ENCODE measurements at regions not wholly inside any gene's neighbourhood (a gene's known extent, or its start where the extent isn't known, plus 50 kb on each side); places are given as distances from the start of the nearest gene placed in this dataset.

DNA sequence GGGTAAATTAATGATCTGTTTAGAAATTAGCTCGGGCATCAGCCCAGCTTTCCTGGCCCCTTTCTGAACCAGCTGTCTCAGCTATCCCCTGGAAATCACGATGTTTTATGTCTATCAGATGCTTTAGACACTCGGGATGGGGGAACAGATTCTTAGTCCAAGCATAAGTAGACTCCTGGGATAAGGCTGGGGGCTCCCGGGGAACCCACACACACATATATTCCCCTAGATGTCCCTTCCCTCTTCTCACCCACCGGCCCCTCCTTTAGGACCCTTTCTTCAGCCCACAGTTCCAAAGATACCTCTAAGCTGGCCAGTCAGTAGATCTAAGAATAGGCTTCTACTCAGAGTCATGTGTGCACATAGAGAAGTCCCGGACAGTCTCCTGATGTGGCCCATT lies 151.5 kb upstream of the COPS8 start:
- intact Hi-C loops (cut with micrococcal nuclease) (no loop called here), in situ Hi-C loops (cut with MboI) (no loop called here)
- Histone ChIP-seq H4K20me1 (replicated peaks; ENCODE audit: control insufficient read depth, insufficient read depth, low read length) (no peaks in the 10 kb centered on the region), H3K9me3 (replicated peaks; ENCODE audit: control insufficient read depth, insufficient read depth, low read depth, low read length) (no peaks in the 10 kb centered on the region), H2AFZ (ENCODE audit: low read depth, low read length) (no peak overlapping the region), H3K79me2 (ENCODE audit: control insufficient read depth, insufficient read depth, low read length) (no peaks in the 10 kb centered on the region), H3K9ac (ENCODE audit: insufficient read depth in 1 of 2, low read depth in 2 of 2, low read length in 2 of 2) (no peak overlapping the region), H3K4me3 (no peak overlapping the region), H3K4me2 (ENCODE audit: insufficient read depth, low read length) (no peak overlapping the region), H3K27ac (ENCODE audit: extremely low read depth, low read depth, low read length) (no peak overlapping the region), H3K4me1 (replicated peaks in 1 of 2; ENCODE audit: control insufficient read depth in 2 of 2, insufficient read depth in 2 of 2, low read length in 2 of 2) (no peaks in the 10 kb centered on the region), H3K9me1 (ENCODE audit: control insufficient read depth, insufficient read depth, low read length) (no peaks in the 10 kb centered on the region), H3K36me3 (ENCODE audit: control insufficient read depth, insufficient read depth, low read length) (no peaks in the 10 kb centered on the region), H3K27me3 (ENCODE audit: control insufficient read depth in 2 of 2, insufficient read depth in 2 of 2, low read length in 2 of 2) (no peaks in the 10 kb centered on the region)
- FAIRE-seq: no peak
- no peak for ATAC-seq
- POLR2A ChIA-PET: no interaction called here
- DNase-seq (ENCODE audit: extremely low read depth in 1 of 4, low spot score in 3 of 4): no peak
- 4% methylated on average over 3 of the region's 6 CpGs for WGBS (ENCODE audit: insufficient coverage, low coverage, missing lambda C conversion rate)
- CTCF ChIA-PET (ENCODE audit: low intra/inter-chr PET ratio): no interaction called here
- no TSS peak for BruUV-seq (replicated peaks)
- no peak for TF ChIP-seq CHCHD3 (CRISPR knock-in tag; IDR thresholded peaks at IDR 0.05)
- TF ChIP-seq TRIM28 (IDR thresholded peaks at IDR 0.05): no peak
- TF ChIP-seq, protein P1, sequence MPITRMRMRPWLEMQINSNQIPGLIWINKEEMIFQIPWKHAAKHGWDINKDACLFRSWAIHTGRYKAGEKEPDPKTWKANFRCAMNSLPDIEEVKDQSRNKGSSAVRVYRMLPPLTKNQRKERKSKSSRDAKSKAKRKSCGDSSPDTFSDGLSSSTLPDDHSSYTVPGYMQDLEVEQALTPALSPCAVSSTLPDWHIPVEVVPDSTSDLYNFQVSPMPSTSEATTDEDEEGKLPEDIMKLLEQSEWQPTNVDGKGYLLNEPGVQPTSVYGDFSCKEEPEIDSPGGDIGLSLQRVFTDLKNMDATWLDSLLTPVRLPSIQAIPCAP (CRISPR knock-in tag; IDR thresholded peaks at IDR 0.05; ENCODE audit: borderline replicate concordance): no peak

DNA sequence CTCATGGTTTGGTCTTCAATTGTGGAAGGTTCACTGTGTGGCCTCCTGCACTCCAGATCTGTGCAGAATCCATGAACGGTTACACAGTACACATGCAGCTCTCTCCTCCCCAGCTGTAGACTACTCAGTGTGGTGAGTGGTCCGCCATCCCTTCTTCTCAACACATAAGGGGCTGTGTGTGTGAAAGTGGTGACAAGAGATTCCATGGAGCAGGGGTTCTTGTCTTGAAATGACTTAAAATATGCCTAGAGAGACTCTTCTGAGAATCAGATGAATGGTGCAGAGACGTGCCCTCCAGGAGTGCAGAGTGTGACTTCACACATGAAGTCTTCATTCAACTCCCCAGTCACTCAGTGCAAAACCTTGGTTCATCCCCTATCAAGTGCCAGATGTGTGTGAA lies 151.0 kb upstream of the COPS8 start:
- FAIRE-seq (no peak), DNase-seq (ENCODE audit: extremely low read depth in 1 of 4, low spot score in 3 of 4) (no peak), ATAC-seq (no peak)
- ChIA-PET CTCF (ENCODE audit: low intra/inter-chr PET ratio) (no interaction called here), POLR2A (interaction anchor here (0.7 kb wide), 1 partner anchor 181 kb away, joined by 3 read pairs; no protein-coding TSS in a partner anchor)
- no peak overlapping the region for H2AFZ ChIP-seq (ENCODE audit: low read depth, low read length)
- no peak overlapping the region for H3K4me2 ChIP-seq (ENCODE audit: insufficient read depth, low read length)
- no peaks in the 10 kb centered on the region for H4K20me1 ChIP-seq (replicated peaks; ENCODE audit: control insufficient read depth, insufficient read depth, low read length)
- no peaks in the 10 kb centered on the region for H3K9me1 ChIP-seq (ENCODE audit: control insufficient read depth, insufficient read depth, low read length)
- no peak overlapping the region for H3K27ac ChIP-seq (ENCODE audit: extremely low read depth, low read depth, low read length)
- H3K27me3 ChIP-seq (ENCODE audit: control insufficient read depth in 2 of 2, insufficient read depth in 2 of 2, low read length in 2 of 2): no peaks in the 10 kb centered on the region
- in situ Hi-C loops (cut with MboI): no loop called here
- 0% methylated on average over 3 of the region's 3 CpGs for WGBS (ENCODE audit: insufficient coverage, low coverage, missing lambda C conversion rate)
- intact Hi-C loops (cut with micrococcal nuclease): no loop called here
- no peak overlapping the region for H3K4me3 ChIP-seq
- TF ChIP-seq, protein P2, sequence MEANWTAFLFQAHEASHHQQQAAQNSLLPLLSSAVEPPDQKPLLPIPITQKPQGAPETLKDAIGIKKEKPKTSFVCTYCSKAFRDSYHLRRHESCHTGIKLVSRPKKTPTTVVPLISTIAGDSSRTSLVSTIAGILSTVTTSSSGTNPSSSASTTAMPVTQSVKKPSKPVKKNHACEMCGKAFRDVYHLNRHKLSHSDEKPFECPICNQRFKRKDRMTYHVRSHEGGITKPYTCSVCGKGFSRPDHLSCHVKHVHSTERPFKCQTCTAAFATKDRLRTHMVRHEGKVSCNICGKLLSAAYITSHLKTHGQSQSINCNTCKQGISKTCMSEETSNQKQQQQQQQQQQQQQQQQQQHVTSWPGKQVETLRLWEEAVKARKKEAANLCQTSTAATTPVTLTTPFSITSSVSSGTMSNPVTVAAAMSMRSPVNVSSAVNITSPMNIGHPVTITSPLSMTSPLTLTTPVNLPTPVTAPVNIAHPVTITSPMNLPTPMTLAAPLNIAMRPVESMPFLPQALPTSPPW (CRISPR knock-in tag; IDR thresholded peaks at IDR 0.05): no peak
- TF ChIP-seq SRSF7 (optimal IDR thresholded peaks at IDR 0.05; ENCODE audit: low read depth, low read length): no peak
- no peak for TF ChIP-seq ZNF699 (CRISPR knock-in tag; IDR thresholded peaks at IDR 0.05; ENCODE audit: insufficient replicate concordance)
- no peaks in the 10 kb centered on the region for H3K36me3 ChIP-seq (ENCODE audit: control insufficient read depth, insufficient read depth, low read length)
- H3K9me3 ChIP-seq (replicated peaks; ENCODE audit: control insufficient read depth, insufficient read depth, low read depth, low read length): no peaks in the 10 kb centered on the region
- BruUV-seq (replicated peaks): no TSS peak
- H3K4me1 ChIP-seq (replicated peaks in 1 of 2; ENCODE audit: control insufficient read depth in 2 of 2, insufficient read depth in 2 of 2, low read length in 2 of 2): no peaks in the 10 kb centered on the region
- no peak overlapping the region for H3K9ac ChIP-seq (ENCODE audit: insufficient read depth in 1 of 2, low read depth in 2 of 2, low read length in 2 of 2)
- no peaks in the 10 kb centered on the region for H3K79me2 ChIP-seq (ENCODE audit: control insufficient read depth, insufficient read depth, low read length)

Data from K562 (cell line).